Endothelial cell (in vitro differentiated cells): ENCODE measurements at regions not wholly inside any gene's neighbourhood (a gene's known extent, or its start where the extent isn't known, plus 50 kb on each side); places are given as distances from the start of the nearest gene placed in this dataset.

ENCODE experiments used
- DNase-seq: peaks from one replicate; pipeline ENCODE4 v3.0.0; 2021; ENCODE audit warnings: low spot score
- H3K27ac Mint-ChIP-seq: one replicate; pipeline ENCODE4 v1.8.0; 2021; ENCODE audit warnings: mixed read lengths, inconsistent platforms; ENCODE audit not compliant: unreplicated experiment
- H3K27me3 Mint-ChIP-seq: one replicate; pipeline ENCODE4 v1.8.0; 2021; ENCODE audit warnings: mild to moderate bottlenecking, moderate library complexity, mixed read lengths, inconsistent platforms; ENCODE audit not compliant: unreplicated experiment
- H3K36me3 Mint-ChIP-seq: one replicate; pipeline ENCODE4 v1.8.0; 2021; ENCODE audit warnings: mild to moderate bottlenecking, low read depth, mixed read lengths, inconsistent platforms; ENCODE audit not compliant: unreplicated experiment
- H3K4me1 Mint-ChIP-seq: one replicate; pipeline ENCODE4 v1.8.0; 2021; ENCODE audit warnings: mild to moderate bottlenecking, mixed read lengths, inconsistent platforms; ENCODE audit not compliant: unreplicated experiment
- H3K4me3 Mint-ChIP-seq: one replicate; pipeline ENCODE4 v1.8.0; 2021; ENCODE audit warnings: mild to moderate bottlenecking, mixed read lengths, inconsistent platforms; ENCODE audit not compliant: unreplicated experiment
- H3K9me3 Mint-ChIP-seq: one replicate; pipeline ENCODE4 v1.8.0; 2021; ENCODE audit warnings: mixed read lengths, inconsistent platforms; ENCODE audit not compliant: unreplicated experiment
- TF ChIP-seq, protein P1 (sequence below): fragments of 200-600 bp; sonication (generic); IDR thresholded peaks from one replicate; pipeline ENCODE4 v1.5.0; 2021; ENCODE audit warnings: antibody characterized with exemption; ENCODE audit not compliant: unreplicated experiment

DNA sequence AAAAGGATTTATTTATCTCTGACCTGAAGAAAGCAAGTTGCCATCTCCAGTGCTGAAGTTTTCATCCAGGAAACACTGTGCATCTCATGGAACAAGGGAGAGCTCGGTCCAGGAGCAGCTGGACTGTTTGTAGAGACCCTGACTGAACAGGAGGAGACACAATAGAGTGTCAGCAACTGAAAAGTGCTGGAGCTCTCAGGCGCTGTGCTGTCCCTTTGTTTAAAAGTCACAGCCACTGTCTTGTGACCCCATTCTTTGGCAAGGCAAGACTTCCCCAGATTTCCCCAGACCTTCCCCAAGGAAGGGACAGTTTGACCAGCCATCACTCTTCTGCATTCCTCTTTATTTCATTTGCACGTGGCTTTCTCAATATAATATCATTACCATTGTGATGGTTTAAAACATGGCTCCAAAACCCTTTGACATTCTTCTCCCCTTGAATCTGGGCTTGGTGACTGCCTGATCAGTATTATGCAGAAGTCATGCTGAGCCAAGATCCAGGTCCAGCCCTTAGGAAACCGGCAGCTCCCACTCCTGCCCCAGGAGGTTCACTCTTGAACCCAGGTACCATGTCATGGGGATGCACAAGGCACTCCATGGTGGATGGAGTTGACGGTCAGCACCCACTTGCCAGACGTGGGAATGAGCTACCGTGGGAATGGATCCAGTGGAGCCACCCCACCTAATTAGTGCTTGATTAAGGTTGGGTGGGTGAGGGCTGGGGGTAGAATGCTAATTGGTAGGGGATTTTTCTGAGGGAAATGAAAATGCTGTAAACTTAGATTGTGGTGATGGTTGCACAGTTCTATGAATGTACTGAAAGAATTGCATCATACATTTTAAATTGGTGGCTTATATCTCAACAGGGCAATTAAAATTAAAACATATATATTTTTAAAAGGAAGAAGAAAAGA, 497.9 kb upstream of the RAB6C start:
- Mint-ChIP-seq H3K27ac (no peak overlapping the region), H3K4me3 (no peak overlapping the region), H3K9me3 (no peaks in the 10 kb centered on the region), H3K36me3 (no peaks in the 10 kb centered on the region), H3K4me1 (peaks cover 8% of the 10 kb centered on the region), H3K27me3 (no peaks in the 10 kb centered on the region)
- TF ChIP-seq, protein P1, sequence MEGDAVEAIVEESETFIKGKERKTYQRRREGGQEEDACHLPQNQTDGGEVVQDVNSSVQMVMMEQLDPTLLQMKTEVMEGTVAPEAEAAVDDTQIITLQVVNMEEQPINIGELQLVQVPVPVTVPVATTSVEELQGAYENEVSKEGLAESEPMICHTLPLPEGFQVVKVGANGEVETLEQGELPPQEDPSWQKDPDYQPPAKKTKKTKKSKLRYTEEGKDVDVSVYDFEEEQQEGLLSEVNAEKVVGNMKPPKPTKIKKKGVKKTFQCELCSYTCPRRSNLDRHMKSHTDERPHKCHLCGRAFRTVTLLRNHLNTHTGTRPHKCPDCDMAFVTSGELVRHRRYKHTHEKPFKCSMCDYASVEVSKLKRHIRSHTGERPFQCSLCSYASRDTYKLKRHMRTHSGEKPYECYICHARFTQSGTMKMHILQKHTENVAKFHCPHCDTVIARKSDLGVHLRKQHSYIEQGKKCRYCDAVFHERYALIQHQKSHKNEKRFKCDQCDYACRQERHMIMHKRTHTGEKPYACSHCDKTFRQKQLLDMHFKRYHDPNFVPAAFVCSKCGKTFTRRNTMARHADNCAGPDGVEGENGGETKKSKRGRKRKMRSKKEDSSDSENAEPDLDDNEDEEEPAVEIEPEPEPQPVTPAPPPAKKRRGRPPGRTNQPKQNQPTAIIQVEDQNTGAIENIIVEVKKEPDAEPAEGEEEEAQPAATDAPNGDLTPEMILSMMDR, result no peak
- DNase-seq, result no peak

DNA sequence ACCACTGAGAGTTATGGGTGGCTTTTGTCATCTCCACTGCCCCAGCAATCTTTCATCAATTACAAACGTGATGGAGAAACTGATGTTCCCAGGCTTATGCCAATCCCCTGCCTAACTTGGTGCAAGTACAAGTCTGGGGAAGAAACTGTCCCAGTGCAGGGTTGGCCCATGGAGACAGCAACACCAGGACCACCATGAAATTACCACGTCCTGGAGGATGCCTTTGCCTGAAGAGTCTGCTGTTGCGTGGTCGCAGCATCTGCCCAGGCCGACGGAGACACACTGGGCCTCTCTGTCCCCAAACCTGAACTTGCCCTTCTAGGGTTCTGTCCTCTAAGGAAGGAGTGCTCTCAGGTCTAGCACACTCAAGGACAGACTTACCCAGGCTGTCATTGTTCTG, 496.8 kb upstream of the RAB6C start:
- Mint-ChIP-seq H3K36me3 (no peaks in the 10 kb centered on the region), H3K4me1 (peaks cover 8% of the 10 kb centered on the region), H3K27me3 (no peaks in the 10 kb centered on the region), H3K4me3 (no peak overlapping the region), H3K9me3 (no peaks in the 10 kb centered on the region), H3K27ac (no peak overlapping the region)
- TF ChIP-seq, protein P1, result no peak
- DNase-seq, result no peak

DNA sequence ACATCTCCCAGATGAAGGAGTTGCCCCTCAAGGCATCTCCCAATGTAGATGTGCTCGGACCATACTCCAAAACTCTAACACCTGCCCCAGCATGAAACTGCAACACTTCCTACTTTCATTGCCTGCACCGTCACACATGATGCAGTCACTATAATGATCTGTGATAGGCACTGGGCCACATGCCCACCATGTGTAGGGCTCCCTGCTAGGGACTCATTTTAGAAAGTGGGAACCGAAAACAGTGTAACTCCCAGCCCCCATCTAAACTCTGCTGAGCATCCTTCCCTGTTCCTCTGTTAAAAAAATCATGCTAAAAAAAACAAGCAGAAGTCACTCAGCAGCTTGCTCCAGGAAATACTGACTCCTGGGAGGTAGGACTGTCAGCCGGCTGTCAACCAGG, 496.1 kb upstream of the RAB6C start:
- TF ChIP-seq, protein P1, result no peak
- no peak for DNase-seq
- Mint-ChIP-seq H3K9me3 (no peaks in the 10 kb centered on the region), H3K27me3 (no peaks in the 10 kb centered on the region), H3K27ac (no peak overlapping the region), H3K36me3 (no peaks in the 10 kb centered on the region), H3K4me1 (peaks cover 8% of the 10 kb centered on the region), H3K4me3 (no peak overlapping the region)

DNA sequence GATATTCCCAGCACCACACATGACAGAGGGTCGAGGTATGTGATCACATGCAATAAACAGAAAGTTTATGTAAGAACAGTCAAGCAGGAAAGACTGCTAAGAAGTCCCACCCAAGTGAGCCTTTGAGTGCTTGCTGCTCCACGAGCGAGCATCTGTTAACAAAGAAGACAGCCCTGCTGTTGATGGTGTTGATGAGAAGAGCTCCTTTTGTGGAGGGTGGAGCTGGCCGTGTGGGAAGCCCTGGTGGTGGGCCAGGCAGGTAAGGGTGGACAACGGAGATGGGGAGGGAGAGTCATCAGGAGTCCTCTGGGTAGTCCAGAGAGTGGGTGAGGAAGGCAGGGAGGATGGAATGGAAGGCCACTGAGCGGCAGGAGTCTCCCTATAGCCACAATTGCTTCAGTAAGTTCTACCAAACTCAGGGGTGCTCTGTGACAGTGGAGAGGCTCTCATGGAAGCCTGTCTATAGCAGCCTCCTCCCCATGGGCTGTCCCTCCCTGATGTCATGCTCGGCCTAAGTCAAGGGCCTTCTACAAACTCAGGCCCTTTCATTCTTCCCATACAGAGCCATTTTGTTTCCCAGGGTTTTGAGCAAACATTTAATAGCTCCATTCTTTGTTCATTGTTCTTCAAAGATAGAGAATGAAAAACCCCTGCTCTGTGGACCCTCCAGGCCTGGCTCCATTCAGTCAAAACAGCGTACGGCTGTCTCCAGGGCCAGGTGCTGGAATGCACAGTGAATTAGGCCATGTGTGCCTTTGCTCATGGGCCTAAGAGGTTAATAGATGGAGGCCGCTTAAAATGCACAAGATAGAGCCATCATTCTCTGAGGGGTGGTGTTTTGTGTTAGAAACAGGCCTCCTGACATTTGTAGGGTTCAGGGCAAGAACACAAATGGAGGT, 494.2 kb upstream of the RAB6C start:
- Mint-ChIP-seq H3K9me3 (no peaks in the 10 kb centered on the region), H3K4me1 (peaks cover 3% of the 10 kb centered on the region), H3K27me3 (no peaks in the 10 kb centered on the region), H3K4me3 (no peak overlapping the region), H3K27ac (no peak overlapping the region), H3K36me3 (no peaks in the 10 kb centered on the region)
- no peak for DNase-seq
- TF ChIP-seq, protein P1, result no peak
